ENCODE measurements at regions not wholly inside any gene's neighbourhood (a gene's known extent, or its start where the extent isn't known, plus 50 kb on each side); places are given as distances from the start of the nearest gene placed in this dataset.
"Not testable (repeated sequence)": the region's sequence is repeated elsewhere in the genome, so short reads cannot be mapped to it uniquely, and the experiment has no call there.

- no peak for DNase-seq (ENCODE audit: low read depth in 3 of 3, low spot score in 1 of 3)
Measured at GRCh38 chr4:18155067-18156041, 133.8 kb upstream of the LCORL start.

- DNase-seq (ENCODE audit: low read depth in 3 of 3, low spot score in 1 of 3) = no peak
Measured at GRCh38 chr4:18138076-18138665, 116.6 kb upstream of the LCORL start.

- no peak for DNase-seq (ENCODE audit: low read depth in 3 of 3, low spot score in 1 of 3)
Measured at GRCh38 chr4:18134111-18134510, 112.6 kb upstream of the LCORL start.

GRCh38 chr4:18130256-18130655, 108.7 kb upstream of the LCORL start:
- no peak for DNase-seq (ENCODE audit: low read depth in 3 of 3, low spot score in 1 of 3)

- no peak for DNase-seq (ENCODE audit: low read depth in 3 of 3, low spot score in 1 of 3)
Measured at GRCh38 chr4:18128241-18128640, 106.7 kb upstream of the LCORL start.

DNA sequence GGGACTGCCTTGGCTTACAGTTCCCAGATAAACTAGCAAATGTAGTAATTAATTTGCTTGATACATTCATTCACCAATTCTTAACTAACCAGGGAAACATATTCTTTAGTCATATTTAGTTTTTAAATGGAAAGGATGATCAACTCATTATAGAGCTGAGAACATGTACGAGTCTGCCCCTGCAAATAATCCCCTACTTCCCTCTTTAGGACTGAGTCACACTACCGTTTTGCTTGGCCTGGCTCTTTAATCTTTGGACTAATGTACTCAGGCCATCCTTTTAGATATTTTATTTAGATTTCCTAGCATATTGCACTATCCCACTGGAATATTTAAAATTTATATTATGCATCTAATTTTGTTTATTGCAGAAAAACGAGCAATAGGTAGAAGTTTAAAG, 105.5 kb upstream of the LCORL start:
- DNase-seq (ENCODE audit: low read depth in 3 of 3, low spot score in 1 of 3) = no peak

DNA sequence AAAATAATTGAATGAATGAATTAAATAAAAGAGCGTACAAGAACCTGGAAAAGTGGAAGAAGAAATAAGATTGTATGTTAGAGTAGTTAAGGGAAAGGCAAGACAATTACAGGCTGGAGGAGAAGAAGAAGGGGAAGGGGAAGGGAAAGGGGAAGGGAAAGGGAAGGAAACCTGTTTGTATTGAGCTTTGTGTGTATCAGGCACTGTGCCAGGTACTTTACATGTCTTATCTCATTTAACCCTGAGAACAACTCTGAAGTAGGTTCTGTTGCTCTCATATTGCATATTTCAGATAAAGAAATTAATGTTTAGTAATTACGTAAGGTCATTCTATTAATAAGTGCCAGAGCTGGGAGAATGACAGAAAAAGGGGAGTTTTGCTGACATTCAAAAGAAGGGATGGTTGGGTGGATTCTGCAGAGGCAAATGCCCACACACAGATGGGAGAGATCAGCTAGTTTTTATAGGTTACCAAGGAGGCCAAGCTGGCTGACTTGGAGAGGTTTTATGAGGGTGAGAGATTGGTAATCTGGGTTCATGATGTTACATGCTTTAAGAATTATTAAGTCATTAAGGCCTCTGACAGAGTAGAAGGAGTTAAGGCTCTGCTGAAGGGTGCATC, 92.3 kb upstream of the LCORL start:
- DNase-seq (ENCODE audit: low read depth in 3 of 3, low spot score in 1 of 3) = no peak

DNA sequence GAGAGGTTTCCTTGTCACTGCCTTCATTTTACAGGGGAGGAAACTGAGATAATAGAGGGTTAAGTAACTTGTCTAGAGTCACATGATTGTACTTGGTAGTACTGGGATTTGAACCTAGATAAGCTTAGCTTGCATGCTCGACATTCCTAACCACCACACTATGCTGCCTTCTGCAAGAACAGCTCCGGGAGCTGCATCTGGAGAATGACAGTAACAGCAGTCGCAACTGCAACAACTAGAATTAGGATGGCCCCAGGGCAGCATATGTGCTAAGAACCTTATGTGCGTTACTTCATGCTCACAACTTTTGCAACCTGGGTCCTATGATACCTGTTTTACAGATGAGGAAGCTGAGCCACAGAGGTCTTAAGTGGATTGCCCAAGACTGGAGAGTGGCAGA, 89.5 kb upstream of the LCORL start:
- no peak for DNase-seq (ENCODE audit: low read depth in 3 of 3, low spot score in 1 of 3)

- DNase-seq (ENCODE audit: low read depth in 3 of 3, low spot score in 1 of 3) = no peak
Measured at GRCh38 chr4:18110099-18110498, 88.5 kb upstream of the LCORL start.

DNA sequence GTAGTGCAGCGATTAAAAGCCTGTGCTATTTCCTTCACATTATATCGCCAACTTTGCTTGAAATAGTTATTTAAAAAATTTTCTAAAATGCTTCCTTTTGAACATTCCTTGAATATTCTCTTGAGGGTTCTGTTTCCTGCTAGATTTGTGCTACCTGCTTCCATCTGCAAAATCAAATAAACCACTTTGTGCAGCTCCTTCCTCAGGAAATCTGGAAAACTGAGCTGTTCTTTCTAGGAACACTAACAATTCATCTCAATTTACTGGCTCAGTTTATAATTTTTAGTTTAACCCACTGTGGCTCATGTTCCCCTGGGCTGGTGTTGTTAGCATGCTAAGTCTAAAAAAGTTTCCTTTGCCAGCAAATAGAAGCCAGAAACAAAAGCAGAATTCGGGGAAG, 88.1 kb upstream of the LCORL start:
- DNase-seq (ENCODE audit: low read depth in 3 of 3, low spot score in 1 of 3) = no peak

DNA sequence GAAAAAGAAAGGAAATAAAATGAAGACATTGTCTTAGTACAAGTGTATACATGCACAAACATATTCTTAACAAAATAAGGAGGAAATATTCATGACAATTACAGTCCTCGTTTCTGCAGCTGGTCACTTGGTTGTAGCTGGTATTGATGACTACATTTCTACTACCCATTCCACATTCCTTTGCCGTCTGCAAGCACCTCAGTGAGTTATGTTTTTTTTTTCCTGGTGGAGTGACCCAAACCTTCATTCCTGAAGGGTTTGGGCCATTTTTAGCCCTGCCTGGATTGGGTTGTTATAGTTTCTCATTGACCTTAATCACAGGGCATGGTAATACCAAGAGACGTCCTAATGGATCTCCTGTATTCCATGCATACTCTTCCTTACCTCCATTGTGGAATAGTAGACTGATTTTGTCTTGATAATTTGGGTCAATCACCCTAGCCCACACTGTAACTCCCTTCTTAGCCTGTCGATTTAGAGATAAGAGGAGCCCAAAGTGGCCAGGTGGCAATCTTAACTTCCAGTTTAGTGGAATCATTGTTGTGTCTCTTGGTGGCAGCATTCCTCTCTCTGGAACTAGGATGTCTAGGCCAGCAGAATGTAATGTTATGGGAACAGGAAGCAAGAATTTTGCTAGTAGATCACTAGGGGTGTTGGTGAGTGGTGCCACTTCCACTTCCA, 86.4 kb upstream of the LCORL start:
- not testable (repeated sequence) for DNase-seq (ENCODE audit: low read depth in 3 of 3, low spot score in 1 of 3)

DNA sequence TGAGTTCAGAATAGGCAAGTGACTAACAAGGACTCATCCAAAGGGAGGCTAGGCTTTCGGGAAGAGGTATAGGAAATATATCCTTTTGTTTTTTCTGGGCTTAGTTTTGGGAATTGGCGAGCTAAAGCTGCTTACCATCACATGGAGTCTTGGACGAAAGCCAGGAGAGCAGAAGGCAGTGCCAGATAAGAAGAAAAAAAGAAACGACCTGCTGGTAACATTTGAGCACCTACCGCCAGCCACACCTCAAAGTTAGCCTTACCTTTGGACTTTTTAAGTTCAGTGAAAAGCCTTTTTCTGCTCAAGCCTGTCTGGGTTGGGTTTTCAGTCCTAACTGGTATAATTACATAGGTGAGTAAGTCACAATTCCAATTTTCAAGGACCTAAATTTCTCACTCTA, 85.1 kb upstream of the LCORL start:
- no peak for DNase-seq (ENCODE audit: low read depth in 3 of 3, low spot score in 1 of 3)

- no peak for DNase-seq (ENCODE audit: low read depth in 3 of 3, low spot score in 1 of 3)
Measured at GRCh38 chr4:18105030-18106011, 83.8 kb upstream of the LCORL start.

DNA sequence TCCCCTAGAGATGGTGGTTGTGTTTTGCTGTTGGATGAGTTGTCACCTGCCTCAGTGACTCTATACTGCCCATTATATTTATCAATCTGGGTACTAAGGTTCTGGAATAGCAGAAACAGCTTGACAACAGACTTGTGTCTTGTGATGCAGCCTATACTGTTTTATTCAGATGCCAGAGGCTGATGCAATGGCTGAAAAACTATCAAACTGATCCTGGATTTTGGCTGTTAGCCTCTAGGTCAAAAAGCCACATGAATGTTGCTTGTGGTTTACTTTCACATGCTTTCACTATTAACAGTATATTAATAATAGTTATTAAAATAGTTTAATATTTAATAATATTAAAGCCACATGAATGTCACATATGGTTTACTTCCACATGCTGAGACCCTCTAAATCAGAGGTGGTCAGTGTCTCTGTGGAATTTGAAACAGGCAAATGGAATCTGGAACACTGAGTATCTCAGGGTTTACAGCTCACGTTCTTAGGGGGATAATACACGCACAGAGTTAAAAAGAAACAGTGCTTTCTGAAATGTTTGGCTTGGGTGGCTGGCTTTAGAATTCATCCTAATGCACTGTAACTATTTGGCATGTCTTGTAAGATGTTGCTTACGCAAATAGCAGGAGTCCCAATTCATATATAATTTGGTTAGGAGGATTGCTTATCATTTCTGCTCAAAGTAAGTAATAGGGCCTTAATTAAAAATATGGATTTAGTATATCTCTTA, 82.5 kb upstream of the LCORL start:
- no peak for DNase-seq (ENCODE audit: low read depth in 3 of 3, low spot score in 1 of 3)

DNA sequence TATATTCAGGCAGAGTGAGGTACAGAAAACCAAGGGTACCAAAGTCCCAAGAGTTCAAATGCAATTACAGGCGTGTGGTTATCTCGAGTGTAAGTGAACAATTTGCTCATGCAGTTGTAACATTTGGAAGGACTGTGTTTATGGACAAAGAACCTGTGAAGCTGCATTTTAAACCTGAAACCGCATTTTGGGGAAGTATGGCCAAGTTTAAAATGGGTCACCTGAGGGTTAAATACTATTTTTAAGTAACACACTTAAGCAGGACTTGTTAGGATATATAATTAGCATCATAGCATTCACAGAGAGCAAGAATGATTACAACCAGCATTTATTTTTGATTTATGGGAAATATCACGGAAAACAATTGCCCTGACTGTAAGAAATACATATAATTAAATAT, 79.1 kb upstream of the LCORL start:
- DNase-seq (ENCODE audit: low read depth in 3 of 3, low spot score in 1 of 3) = no peak

GRCh38 chr4:18090447-18090846, 68.9 kb upstream of the LCORL start:
- not testable (repeated sequence) for DNase-seq (ENCODE audit: low read depth in 3 of 3, low spot score in 1 of 3)

GRCh38 chr4:18082236-18082635, 60.7 kb upstream of the LCORL start:
- no peak for DNase-seq (ENCODE audit: low read depth in 3 of 3, low spot score in 1 of 3)

GRCh38 chr4:18081708-18082107, 60.2 kb upstream of the LCORL start:
- no peak for DNase-seq (ENCODE audit: low read depth in 3 of 3, low spot score in 1 of 3)

DNA sequence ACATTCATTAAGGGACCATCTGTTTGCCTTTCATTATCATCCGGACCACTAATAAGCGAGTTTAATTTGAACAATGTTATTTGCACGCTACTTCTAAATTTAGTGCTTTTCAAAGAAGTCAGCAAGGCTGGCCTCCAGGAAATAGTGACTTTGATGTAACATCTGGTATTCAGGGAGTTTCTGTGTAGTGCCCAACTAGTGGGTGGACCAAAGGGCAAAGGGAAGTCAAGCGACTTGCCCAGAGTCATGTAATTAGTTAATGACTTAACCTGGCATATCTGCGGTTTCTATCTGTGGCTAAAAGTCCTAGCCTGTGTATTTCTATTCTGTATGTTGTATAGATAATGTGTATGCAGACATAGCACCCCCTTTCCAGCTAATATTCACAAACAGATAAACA, 56.3 kb upstream of the LCORL start:
- no peak for DNase-seq (ENCODE audit: low read depth in 3 of 3, low spot score in 1 of 3)
